ENCODE measurements at regions not wholly inside any gene's neighbourhood (a gene's known extent, or its start where the extent isn't known, plus 50 kb on each side); places are given as distances from the start of the nearest gene placed in this dataset.

DNA sequence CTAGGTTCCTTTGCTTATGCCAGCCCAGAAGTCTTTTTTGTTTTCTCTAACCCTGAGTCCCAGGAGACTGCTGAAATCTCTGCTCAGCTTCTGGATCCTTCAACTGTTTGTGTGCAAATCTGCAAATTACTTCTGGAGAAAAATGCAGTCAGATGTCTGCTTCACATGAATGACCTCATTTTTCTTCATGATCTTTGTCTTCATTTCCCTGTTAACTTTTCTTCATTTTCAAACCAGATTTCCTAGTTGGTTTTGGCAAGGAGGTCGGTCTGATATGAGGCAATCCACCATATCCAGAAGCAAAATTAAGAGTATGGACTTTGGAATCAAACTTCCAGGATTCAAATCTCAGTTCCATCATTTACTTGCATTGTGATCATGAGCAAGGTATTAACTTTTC lies 66.8 kb downstream of the ZNF503 start (continued):
- TF ChIP-seq CBX8 (IDR thresholded peaks at IDR 0.05; ENCODE audit: borderline replicate concordance, low read depth, low read length) (no peak), KDM5A (IDR thresholded peaks at IDR 0.05; ENCODE audit: low read length) (no peak), SAP30 (IDR thresholded peaks at IDR 0.05; ENCODE audit: insufficient read depth, insufficient replicate concordance, low read length) (no peak), CREB1 (IDR thresholded peaks at IDR 0.05) (no peak), HDAC2 (IDR thresholded peaks at IDR 0.05; ENCODE audit: borderline replicate concordance in 1 of 2, low read depth in 2 of 2, low read length in 2 of 2) (no peak), RFX5 (IDR thresholded peaks at IDR 0.05; ENCODE audit: borderline replicate concordance, low read depth, low read length) (no peak), TBP (IDR thresholded peaks at IDR 0.05; ENCODE audit: low read depth, low read length) (no peak), POU5F1 (IDR thresholded peaks at IDR 0.05; ENCODE audit: low read depth, low read length) (no peak), RXRA (IDR thresholded peaks at IDR 0.05; ENCODE audit: insufficient read depth, low read depth, low read length) (no peak), CHD2 (IDR thresholded peaks at IDR 0.05; ENCODE audit: low read length) (no peak), KDM4A (IDR thresholded peaks at IDR 0.05; ENCODE audit: low read depth, low read length, severe bottlenecking) (no peak), SIX5 (IDR thresholded peaks at IDR 0.05; ENCODE audit: low read depth, low read length) (no peak)
